NT2/D1 (cell line): ENCODE measurements at regions not wholly inside any gene's neighbourhood (a gene's known extent, or its start where the extent isn't known, plus 50 kb on each side); places are given as distances from the start of the nearest gene placed in this dataset.

ENCODE experiments used
- YY1 ChIP-seq: IDR thresholded peaks from 2 replicates; pipeline ENCODE4 v1.6.1; 2011; ENCODE audit not compliant: insufficient read length, insufficient read depth
- ZNF274 ChIP-seq: IDR thresholded peaks from 2 replicates; pipeline ENCODE4 v1.6.1; 2011; ENCODE audit warnings: mild to moderate bottlenecking, low read depth, low read length

DNA sequence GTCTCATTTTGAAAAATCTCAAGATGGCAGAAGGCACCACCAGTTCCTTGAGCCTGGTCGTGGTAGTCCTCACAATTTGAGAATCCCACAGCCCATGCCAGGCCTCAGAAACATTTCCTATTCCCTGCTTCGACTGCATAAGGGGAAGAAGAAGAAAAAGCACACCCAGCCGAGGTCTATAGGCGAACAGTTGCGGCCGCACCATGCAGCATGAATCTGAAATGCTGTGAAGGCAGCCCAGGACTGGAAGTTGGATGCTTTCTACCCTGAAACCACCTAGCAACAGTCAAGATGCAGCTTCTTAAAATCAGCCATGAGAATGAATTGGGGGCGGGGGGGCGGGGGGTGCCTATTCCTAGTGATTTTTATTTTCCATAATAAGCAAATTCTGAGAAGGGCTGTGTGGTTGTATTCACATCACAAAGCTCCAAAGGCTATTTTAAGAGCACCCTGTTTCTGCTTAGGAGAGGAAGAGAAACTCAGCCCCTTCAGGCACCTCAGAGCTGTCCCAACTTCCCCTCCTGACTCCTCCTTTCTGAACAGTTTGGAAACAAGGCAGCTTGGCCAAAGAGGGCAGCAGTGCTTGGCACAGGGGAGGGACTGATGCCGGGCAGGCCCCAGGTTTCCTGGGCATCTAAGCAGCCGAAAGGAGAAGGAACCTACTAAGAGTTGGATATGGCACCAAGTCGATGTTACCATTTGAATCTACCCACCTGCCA lies 172.5 kb upstream of the FOXN3 start:
- TF ChIP-seq ZNF274, result no peak
- TF ChIP-seq YY1, result no peak
